SKM-1 (cell line): ENCODE measurements at regions not wholly inside any gene's neighbourhood (a gene's known extent, or its start where the extent isn't known, plus 50 kb on each side); places are given as distances from the start of the nearest gene placed in this dataset.

Source experiments
- DNase-seq: peaks from one replicate; lab custom pipeline; 2025; ENCODE audit not compliant: unreplicated experiment; lab: John Stamatoyannopoulos, UW

DNA sequence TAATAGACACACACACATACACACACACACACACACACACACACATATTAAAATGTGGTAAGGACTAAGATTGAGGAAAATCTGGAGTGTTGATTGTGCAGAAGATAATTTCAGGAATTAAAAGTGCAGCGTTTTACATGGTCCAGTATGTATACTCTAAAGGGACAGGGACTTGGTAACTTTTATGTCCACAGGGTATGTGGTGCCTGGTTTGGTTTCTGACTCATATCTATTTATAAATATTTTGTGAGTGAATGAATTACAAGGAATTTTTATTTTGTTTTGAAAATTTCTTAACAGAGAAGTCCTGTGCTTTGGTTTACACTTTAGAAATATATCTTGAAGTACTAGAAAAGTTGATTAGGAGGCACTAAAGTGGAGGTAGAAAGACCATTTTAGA is 287.7 kb upstream of the NXPH2 start:
- DNase-seq: no peak

DNA sequence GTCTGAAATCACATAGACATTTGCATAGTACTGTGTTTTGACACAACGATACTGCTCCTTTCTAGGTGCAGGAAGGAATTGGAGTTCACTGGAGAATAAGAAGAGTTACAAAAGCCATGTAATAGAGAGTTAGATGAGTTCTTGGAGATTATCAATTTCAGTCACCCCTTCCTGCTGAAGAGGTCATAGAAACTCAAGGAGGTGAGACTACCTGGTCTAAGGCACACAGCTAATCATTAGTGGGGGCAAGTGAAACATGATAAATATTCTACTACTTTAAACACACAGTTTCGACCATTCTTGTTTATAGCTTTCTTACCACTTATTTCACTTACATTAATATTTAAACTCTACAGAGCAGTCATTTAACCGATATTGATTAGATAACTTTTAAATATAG is 286.9 kb upstream of the NXPH2 start:
- DNase-seq: no peak

DNA sequence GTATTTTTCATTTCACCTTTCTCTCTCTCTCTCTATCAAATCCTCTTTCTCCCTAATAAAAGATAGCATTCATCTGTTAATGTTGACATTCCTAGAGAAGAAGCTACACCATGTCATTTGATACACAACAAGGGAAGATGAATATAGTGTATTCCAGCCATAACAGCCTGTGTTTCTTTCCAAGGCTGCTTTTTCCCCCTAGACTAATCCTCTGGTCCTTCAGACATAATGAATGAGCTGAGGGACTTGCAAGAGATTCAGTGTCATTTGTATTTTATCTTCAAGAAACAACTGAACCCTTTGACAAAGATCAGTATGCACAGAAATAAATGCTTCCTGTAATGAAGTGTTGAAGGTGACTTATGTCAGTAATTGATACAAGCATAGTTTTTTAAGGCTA is 284.0 kb upstream of the NXPH2 start:
- DNase-seq: no peak

DNA sequence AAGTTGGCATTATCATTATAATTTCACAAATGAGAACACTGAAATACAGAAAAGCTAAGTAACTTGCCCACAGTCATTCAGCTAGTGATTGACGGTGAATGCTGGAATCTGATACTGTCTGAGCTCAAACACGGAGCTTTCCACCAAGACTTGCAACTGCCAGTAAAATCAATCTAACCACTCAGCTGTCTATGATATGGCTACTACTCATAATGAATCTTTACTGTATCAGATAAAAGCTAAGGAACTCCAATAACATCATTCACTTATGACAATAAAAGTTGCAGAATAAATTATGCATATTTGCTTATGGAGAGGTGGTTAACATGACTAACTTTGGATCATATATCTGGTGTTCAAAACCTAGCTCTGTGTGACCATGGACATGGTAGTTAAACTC is 279.4 kb upstream of the NXPH2 start:
- no peak for DNase-seq

DNA sequence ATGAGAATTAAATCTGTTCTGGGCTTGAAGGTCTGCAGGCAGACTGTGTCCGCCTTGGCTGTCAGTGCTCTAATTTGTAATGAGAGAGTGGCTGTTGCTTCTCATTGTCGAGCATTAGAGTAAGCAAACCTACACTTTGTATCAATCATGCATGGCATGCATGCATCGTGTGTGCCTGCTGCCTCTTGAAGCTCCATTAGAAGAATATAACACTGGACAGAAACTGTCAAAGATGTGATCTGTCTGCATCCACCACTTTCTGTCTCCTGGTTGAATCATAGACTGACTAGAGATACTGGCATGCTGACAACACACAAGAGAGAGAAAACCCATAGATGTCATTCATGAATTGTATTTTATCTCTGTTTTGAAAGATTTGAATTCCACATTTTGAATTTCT is 275.0 kb upstream of the NXPH2 start:
- DNase-seq: no peak

DNA sequence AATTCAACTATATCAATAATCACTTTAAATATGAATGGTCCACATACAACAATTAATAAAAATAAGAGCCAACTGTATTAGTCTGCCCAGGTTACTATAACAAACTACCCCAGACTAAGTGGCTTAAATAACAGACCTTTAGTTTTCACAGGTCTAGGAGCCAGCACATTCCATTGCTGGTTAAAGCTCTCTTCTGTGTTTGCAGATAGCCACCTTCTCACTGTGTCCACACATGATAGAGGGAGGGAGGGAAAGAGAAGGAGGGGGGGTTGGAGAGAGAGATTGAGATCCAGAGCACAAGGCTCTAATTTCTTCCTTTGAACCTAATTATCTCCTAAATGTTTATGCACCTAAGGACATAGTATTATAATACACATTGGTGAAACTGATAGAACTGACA is 267.8 kb upstream of the NXPH2 start:
- DNase-seq: no peak

DNA sequence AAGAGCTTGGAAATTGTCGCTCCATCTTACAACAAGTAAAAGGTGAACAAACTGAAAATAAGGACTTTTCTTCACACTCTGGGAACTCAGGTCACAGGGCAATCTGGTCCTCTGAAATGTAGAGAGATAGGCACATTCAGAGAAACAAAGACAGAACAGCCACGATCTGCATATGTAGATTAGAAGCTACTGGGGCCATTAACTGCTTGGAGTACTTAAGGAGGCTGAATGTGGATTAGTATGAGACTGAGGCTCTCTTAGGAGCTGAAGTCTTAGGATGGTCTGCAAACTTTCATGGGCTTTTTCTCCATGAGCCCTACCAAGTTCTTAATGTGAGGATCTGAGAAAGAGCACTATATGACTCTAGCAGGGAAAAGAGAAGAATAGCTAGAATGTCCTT is 265.3 kb upstream of the NXPH2 start:
- DNase-seq: no peak

DNA sequence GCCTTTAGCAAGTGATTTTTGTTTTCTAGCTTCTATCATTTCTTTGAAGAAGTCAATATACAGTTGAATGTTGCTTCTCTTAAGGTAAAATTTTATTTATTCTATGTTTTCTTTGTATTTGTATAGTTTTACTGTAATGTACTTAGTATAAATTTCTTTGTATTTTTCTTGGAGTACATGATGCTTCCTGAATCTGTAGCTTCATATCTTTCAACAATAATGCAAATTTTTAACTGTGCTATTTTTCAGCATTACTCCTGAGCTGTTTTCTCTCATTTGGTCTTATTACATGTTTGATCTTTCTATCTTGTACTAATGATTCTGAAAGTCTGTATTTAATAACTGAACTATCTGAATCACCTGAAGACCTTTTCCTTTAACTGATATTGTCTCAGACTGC is 253.9 kb upstream of the NXPH2 start:
- DNase-seq: no peak

DNA sequence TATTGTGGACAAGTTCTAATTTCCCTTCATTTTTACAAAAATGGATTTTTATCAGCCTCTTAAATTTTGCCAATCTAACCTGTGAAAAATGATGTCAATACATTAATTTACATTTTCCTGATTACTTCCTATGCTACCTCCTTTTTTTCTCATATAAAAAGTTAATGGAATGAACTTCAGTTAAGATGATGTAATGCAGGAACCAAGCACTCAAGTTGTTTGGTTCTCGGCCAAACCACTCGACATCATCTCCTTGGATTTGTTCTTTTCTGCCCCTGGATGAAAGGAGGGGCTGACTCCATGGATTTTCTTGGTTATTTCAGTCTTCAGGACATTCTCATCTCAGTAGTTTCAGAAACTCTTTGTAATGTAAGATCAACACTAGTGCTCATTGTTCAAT is 253.1 kb upstream of the NXPH2 start:
- DNase-seq: no peak

DNA sequence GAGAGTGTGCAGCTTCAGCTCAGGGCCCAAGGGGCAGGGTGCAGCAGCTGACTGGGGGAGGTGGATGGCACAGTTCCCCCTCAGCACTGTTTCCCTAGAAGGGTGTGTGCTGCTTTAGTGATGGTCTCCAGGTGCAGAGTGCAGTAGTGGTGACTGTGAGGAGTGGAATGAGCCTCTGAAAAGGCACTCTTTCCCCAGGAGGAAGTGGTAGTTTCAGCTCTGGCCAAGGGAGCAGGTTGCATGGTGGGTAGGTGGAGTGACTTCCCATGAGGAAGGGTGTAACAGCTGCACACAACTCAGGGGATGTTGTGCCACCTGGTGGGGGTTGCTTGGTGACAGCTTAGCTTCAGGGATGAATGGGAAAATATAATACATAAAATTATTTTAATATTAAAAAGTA is 251.5 kb upstream of the NXPH2 start:
- no peak for DNase-seq

DNA sequence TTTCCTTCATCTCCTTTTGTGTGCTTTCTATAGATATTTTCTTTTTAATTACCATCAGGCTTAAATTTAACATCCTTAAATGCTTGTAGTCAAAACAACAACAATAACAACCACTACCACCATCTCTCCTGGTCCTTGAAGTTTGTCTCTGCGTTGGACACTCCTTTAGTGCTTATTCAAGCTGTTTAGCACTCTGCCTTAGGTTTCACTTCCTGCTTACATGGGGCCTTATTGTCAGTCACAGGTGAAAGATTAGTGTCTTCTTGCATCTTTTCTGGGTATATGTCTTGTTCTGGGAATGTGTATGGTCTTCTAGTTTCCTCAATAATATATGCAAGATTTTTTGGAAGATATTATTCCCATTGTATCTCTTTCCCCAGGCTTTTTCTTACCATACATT is 240.1 kb upstream of the NXPH2 start:
- DNase-seq: no peak

DNA sequence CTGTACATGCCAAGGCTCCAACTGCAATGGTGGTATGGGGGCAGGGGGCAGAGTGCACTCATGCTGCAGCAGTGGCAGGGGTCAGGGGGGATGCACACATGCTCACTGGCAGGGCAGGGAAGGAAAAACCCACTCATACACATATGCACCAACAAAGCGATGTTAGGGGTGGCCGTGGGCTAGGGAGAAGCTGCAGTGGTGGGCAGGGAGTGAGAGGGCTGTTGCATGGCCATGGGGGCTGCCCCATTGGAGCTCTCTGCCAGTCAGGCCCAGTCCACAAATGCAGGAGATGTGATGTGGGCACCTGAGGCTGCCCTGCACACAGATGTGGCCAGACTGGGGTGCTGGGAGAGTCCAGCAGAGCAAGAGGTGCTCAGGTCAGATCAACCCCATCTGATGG is 238.1 kb upstream of the NXPH2 start:
- DNase-seq: no peak

DNA sequence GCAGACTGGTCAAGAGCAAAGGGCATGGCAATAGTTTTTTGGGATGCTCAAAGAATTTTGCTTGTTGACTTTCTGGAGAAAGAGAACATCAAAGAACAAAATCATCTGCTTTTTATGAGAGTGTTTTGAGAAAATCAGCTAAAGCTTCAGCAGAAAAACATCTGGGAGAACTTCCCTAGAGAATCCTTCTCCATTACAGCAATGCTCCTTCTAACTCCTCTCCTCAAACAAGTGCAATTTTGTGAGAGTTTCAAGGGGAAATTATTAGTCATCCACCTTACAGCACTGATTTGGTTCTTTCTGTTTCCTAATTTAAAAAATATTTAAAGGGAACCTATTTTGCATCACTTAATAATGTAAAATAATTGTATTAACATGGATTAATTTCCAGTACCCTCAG is 226.9 kb upstream of the NXPH2 start:
- DNase-seq: no peak

DNA sequence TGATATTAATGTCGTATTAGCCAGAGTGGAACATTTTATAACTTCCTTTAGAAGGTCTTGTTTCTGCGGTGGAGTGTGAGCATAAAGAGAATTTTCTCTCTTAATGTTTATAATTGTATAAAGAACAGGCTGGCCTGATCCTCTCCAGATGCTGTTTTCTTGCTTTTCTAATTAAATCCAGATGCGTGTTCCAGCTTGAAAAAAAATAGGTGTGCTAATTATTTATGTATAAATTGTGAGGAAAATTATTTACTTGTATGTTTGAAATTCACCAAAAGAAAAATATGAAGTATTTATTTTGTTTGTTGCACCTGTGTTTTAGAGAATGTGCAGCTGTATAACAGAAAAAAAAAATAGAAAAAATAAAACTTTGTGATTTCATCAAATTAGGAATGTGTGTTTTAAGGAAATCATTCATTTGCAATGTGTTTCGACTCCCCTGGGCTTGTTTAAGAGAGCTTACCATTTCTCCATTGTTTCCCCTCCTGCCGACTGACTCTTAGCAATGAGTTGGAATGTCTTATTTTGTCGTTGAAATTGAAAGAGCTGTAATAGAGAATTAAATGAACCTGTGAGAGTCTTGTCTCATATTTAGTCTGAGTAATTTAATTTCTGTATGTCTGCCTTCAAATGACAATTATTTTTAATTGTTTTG is 220.1 kb upstream of the NXPH2 start:
- DNase-seq: no peak

DNA sequence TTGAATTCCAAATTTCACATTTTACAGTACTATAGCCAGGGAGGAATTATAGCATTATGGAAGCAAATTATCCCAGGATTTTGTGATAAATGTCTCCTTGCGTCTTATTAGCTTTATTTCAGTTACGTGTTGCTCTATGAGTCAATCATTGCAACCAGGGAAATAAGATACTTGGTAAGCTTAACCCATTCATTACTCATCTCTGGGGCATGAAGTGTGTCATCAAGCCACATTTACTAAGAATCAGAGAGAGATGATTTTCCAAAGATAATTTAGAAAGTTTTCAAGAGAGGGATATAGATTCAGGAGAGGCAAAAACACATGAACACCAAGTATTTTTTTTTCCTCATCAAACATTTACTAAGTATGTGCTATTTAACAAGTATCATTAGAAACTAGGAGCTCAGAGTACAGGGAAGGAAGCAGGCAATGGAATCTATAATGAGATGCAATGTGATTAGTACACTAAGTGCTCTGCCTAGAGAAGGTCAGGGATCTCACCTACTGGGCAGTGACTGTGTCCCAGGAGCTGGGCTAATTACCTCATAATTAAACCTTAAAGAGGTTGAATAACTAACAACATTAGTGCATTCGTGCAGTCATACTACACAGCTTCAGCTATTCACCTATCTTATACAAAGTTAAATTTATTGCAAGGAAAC is 217.8 kb upstream of the NXPH2 start:
- DNase-seq: no peak

DNA sequence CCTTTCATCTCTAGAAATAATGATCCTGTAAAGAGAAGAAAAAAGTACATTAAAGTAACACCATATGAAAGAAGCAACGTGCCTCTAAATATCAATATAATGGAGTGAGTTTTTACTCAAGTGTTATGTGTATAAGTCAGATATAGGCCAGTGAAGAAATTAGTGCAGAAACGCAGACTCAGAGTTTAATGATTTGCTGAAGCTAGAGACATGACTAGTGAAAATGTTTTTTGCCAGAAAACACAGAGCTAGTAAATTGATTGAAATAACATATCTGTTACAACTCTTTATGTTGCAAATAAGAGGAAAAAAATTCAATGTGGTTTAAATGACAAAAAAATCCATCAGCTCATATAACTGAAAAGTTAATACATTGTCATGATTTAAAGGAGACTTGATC is 217.2 kb upstream of the NXPH2 start:
- no peak for DNase-seq

DNA sequence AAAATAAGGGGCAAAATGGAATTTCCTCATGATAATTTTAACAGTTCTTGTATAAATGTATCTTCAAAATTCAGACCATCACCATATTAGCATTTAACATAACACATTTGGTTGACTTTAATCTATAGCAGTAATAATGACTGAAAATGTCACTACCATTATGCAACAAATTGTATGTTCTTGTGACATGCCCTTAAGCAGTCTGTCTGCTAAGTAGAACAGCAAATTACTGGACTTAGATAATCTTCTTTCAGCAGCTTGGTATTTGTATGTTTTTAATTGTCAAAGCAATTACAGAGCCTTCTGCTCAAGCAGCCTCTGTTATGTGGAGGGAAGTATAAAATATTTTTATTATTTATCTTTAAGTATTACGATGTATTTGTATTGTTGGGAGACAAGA is 214.3 kb upstream of the NXPH2 start:
- DNase-seq: no peak

DNA sequence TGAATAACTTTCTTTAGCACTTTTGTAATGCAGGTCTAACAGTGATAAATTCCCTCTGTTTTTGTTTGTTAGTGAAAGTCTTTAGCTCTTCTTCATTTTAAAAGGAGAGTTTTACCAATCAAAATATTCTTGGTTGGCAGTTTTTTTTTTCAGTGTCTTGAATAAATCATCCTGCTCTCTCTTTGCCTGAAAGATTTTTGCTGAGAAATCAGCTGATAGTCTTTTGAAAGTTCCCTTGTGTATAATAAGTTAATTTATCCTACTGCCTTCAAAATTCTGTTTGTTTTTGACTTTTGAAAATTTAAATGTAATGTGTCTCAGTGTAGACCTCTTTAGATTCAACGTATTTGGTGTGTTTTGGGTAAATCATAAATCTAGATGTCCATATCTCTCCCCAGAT is 205.7 kb upstream of the NXPH2 start:
- no peak for DNase-seq

DNA sequence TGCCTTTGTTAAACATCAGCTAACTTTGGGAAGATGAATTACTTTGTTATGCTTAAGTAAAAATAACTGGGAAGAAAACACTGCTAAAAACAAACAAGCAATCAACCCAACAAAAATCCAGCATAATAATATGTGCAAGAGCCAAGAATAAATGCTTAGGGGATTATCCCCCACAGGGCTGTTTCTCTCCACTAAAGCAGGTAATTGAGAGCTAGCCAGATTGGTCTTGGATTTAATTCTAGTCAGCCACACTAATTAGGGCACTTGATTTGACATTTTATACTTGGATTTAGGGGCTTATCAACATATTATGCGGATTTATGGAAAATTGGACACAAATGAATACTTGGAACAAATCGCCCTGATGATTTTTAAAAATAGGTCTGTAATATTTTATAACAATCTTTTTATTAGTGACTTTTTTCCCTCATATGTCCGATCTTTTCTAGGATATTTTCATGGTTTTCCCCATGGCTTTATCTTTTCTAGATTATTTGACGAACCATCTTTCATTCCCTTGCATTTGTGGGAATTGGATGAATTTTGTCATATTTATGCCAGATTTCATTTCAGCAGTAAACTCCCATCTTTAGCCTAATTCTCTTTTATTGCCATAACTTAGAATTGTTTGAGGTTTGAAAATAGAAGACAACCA is 199.1 kb upstream of the NXPH2 start:
- DNase-seq: no peak

DNA sequence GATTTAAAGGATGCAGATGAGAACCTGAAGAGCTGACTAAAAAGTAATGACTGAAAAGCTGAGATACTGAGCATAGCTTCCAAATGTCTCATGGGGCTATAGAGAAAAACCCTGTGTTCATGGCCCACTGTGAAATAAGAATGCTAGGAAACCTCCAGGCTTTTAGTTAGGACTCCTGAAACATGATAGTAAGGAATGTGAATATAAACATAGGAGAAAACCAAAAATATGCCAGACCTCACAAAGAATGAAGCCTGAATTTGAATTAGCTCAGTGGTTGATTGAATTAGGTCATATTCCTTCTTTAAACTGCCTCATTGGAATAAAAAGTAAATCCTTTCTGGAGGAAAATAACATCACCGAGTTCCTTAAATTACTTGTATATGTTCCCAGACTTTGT is 194.5 kb upstream of the NXPH2 start:
- DNase-seq: no peak

DNA sequence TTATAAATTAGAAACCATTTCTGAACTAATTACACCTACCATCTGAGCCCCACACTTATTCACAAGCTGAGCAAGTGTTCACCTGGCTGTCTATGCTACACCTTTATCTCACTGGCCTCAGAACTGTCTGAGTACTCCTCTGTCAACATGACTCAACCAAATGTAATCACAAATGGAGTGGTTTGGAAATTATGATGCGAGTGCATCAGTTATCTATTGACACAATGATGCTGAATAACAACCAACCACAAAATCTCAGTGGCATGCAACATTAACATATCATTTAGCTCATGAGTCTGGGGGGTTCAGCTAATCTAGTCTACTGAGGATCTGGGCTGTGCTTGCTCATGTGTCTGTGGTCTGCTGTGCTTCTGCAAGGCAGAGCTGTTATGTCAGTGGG is 184.2 kb upstream of the NXPH2 start:
- DNase-seq: no peak

DNA sequence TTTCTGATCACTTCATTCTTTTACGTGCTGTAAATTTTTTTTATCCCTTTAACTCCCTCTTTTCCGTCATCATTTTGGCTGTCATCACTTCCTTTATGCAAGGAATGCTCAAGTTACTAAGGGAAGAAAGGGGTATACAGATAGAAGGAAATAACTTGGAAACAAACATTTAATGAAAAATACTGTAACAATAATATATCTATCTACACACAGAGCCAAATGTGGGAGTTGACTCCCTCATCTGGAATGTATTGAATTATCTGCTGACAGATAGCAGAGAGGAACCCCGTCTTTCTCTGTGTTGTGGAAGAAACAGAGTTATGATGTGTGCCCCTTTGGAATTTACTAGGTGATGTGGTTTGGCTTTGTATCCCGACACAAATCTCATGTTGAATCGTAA is 182.5 kb upstream of the NXPH2 start:
- DNase-seq: no peak

DNA sequence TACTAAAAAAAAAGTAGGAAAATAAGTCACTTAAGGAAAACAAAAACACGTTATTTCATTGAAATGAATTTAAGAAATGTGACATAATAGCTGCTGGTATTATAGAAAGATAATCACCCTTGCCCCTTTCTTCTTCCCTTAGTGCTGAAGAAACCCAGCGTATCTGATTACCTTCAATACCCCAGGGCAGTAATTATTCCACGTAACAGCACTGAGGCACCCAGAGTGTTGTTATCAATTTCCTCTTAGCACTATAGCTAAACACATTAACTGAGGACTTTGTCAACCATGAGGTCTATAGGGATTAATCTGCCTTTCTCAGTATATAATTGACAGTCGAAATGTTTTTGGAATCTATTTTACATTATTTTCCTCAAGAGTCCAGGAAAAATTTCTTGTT is 180.0 kb upstream of the NXPH2 start:
- no peak for DNase-seq
